HEK293 (cell line): ENCODE measurements at regions not wholly inside any gene's neighbourhood (a gene's known extent, or its start where the extent isn't known, plus 50 kb on each side); places are given as distances from the start of the nearest gene placed in this dataset.

Experiments
- CTCF ChIA-PET: fragments of 350-600 bp; formaldehyde crosslinking; extraction: SDS; loops from one replicate; lab custom pipeline; 2021; ENCODE audit warnings: antibody characterized with exemption; lab: Yijun Ruan, JAX
- POLR2A ChIA-PET: fragments of 300-600 bp; formaldehyde crosslinking; extraction: SDS; loops from one replicate; lab custom pipeline; 2020; ENCODE audit warnings: antibody characterized with exemption, inconsistent platforms; lab: Yijun Ruan, JAX
- H3K27ac ChIP-seq: fragments of 200-500 bp; sonication (Bioruptor generic); 2 replicates; pipeline ENCODE4 v1.5.1; 2014; ENCODE audit warnings: low read depth, low read length, control low read depth, inconsistent platforms; ENCODE audit errors: extremely low read depth
- H3K36me3 ChIP-seq, 2 experiments: fragments of 200-500 bp in 1 of 2; sonication (Bioruptor generic) in 1 of 2; 1 replicate in 1 of 2; 2 replicates in 1 of 2; pipeline ENCODE4 v1.5.1; 2014 to 2017; ENCODE audit warnings: inconsistent platforms in 2 of 2, low read length in 2 of 2; ENCODE audit not compliant: control insufficient read depth in 2 of 2, insufficient read depth in 1 of 2
- H3K4me1 ChIP-seq: fragments of 200-500 bp; sonication (Bioruptor generic); 2 replicates; pipeline ENCODE4 v1.5.1; 2014; ENCODE audit warnings: mild to moderate bottlenecking, low read length, inconsistent platforms; ENCODE audit not compliant: control insufficient read depth, insufficient read depth
- H3K4me3 ChIP-seq: 2 replicates; pipeline ENCODE4 v1.5.1; 2011; ENCODE audit warnings: low read depth, mild to moderate bottlenecking, control low read depth, low read length, moderate library complexity
- H3K9me3 ChIP-seq: fragments of 200-500 bp; sonication (Bioruptor generic); 2 replicates; pipeline ENCODE4 v1.5.1; 2014; ENCODE audit warnings: low read depth, low read length, inconsistent platforms; ENCODE audit not compliant: control insufficient read depth, insufficient read depth
- GFI1B ChIP-seq: fragments of 450-650 bp; formaldehyde crosslinking; IDR thresholded peaks from 2 replicates; pipeline ENCODE4 v1.5.1; 2016; ENCODE audit warnings: missing biosample characterization, missing genetic modification characterization
- GLI4 ChIP-seq: fragments of 450-650 bp; formaldehyde crosslinking; IDR thresholded peaks from 2 replicates; pipeline ENCODE4 v1.5.1; 2016; ENCODE audit warnings: missing biosample characterization, missing genetic modification characterization
- HOXA7 ChIP-seq: sonication (generic); formaldehyde crosslinking; IDR thresholded peaks from 2 replicates; pipeline ENCODE4 v1.8.1; 2022; ENCODE audit warnings: missing genetic modification reagents, borderline replicate concordance
- INSM2 ChIP-seq: fragments of 450-650 bp; formaldehyde crosslinking; IDR thresholded peaks from 2 replicates; pipeline ENCODE4 v1.5.1; 2016; ENCODE audit warnings: missing biosample characterization, missing genetic modification characterization
- MYNN ChIP-seq: fragments of 450-650 bp; formaldehyde crosslinking; IDR thresholded peaks from 2 replicates; pipeline ENCODE4 v1.5.1; 2016; ENCODE audit warnings: missing biosample characterization, missing genetic modification characterization, borderline replicate concordance
- PRDM4 ChIP-seq: fragments of 450-650 bp; formaldehyde crosslinking; IDR thresholded peaks from 2 replicates; pipeline ENCODE4 v1.5.1; 2017; ENCODE audit warnings: missing biosample characterization, missing genetic modification characterization
- PRDM6 ChIP-seq: fragments of 450-650 bp; formaldehyde crosslinking; IDR thresholded peaks from 2 replicates; pipeline ENCODE4 v1.5.1; 2017; ENCODE audit warnings: missing biosample characterization, missing genetic modification characterization
- SCRT2 ChIP-seq: fragments of 450-650 bp; formaldehyde crosslinking; IDR thresholded peaks from 2 replicates; pipeline ENCODE4 v1.5.1; 2016; ENCODE audit warnings: missing biosample characterization, missing genetic modification characterization
- ZBTB49 ChIP-seq: fragments of 450-650 bp; formaldehyde crosslinking; IDR thresholded peaks from 2 replicates; pipeline ENCODE4 v1.5.1; 2016; ENCODE audit warnings: missing biosample characterization, missing genetic modification characterization, low read depth
- ZBTB8A ChIP-seq: fragments of 450-650 bp; formaldehyde crosslinking; IDR thresholded peaks from 2 replicates; pipeline ENCODE4 v1.5.1; 2016; ENCODE audit warnings: missing biosample characterization, missing genetic modification characterization
- ZNF10 ChIP-seq: fragments of 450-650 bp; formaldehyde crosslinking; IDR thresholded peaks from 2 replicates; pipeline ENCODE4 v1.5.1; 2017; ENCODE audit warnings: missing biosample characterization, missing genetic modification characterization
- ZNF112 ChIP-seq: fragments of 450-650 bp; formaldehyde crosslinking; IDR thresholded peaks from 2 replicates; pipeline ENCODE4 v1.5.0; 2017; ENCODE audit warnings: missing biosample characterization, missing genetic modification characterization
- ZNF114 ChIP-seq: fragments of 450-650 bp; formaldehyde crosslinking; IDR thresholded peaks from 2 replicates; pipeline ENCODE4 v1.5.0; 2017; ENCODE audit warnings: missing biosample characterization, missing genetic modification characterization
- ZNF121 ChIP-seq: fragments of 450-650 bp; formaldehyde crosslinking; IDR thresholded peaks from 2 replicates; pipeline ENCODE4 v1.5.1; 2016; ENCODE audit warnings: missing biosample characterization, missing genetic modification characterization
- ZNF146 ChIP-seq: fragments of 450-650 bp; formaldehyde crosslinking; IDR thresholded peaks from 2 replicates; pipeline ENCODE4 v1.5.1; 2016; ENCODE audit warnings: missing biosample characterization, missing genetic modification characterization
- ZNF157 ChIP-seq: fragments of 450-650 bp; formaldehyde crosslinking; IDR thresholded peaks from 2 replicates; pipeline ENCODE4 v1.5.1; 2016; ENCODE audit warnings: missing biosample characterization, missing genetic modification characterization
- ZNF16 ChIP-seq: fragments of 450-650 bp; formaldehyde crosslinking; IDR thresholded peaks from 2 replicates; pipeline ENCODE4 v1.5.1; 2016; ENCODE audit warnings: low read depth, missing biosample characterization, missing genetic modification characterization
- ZNF248 ChIP-seq: fragments of 450-650 bp; formaldehyde crosslinking; IDR thresholded peaks from 2 replicates; pipeline ENCODE4 v1.5.1; 2017; ENCODE audit warnings: missing biosample characterization, missing genetic modification characterization
- ZNF341 ChIP-seq: fragments of 450-650 bp; formaldehyde crosslinking; IDR thresholded peaks from 2 replicates; pipeline ENCODE4; 2016; ENCODE audit warnings: low read depth, missing biosample characterization, missing genetic modification characterization
- ZNF544 ChIP-seq: fragments of 450-650 bp; formaldehyde crosslinking; IDR thresholded peaks from 2 replicates; pipeline ENCODE4 v1.5.0; 2017; ENCODE audit warnings: missing biosample characterization, missing genetic modification characterization
- ZNF548 ChIP-seq: fragments of 450-650 bp; formaldehyde crosslinking; IDR thresholded peaks from 2 replicates; pipeline ENCODE4 v1.5.1; 2016; ENCODE audit warnings: missing biosample characterization, missing genetic modification characterization
- ZNF571 ChIP-seq: fragments of 450-650 bp; formaldehyde crosslinking; IDR thresholded peaks from 2 replicates; pipeline ENCODE4 v1.5.0; 2017; ENCODE audit warnings: missing biosample characterization, missing genetic modification characterization
- ZNF830 ChIP-seq: fragments of 450-650 bp; IDR thresholded peaks from 2 replicates; pipeline ENCODE4 v1.5.0; 2018; ENCODE audit warnings: missing biosample characterization, missing genetic modification characterization, low read depth, mild to moderate bottlenecking, moderate library complexity
- TF ChIP-seq, protein P1 (sequence below): fragments of 450-650 bp; formaldehyde crosslinking; IDR thresholded peaks from 2 replicates; pipeline ENCODE4 v1.5.1; 2016; ENCODE audit warnings: missing biosample characterization, missing genetic modification characterization

GRCh38 chr20:50251992-50252511 is 61.4 kb downstream of the CEBPB start:
- ChIA-PET CTCF (no interaction called here), POLR2A (no interaction called here)
- Histone ChIP-seq H3K4me3 (no peak overlapping the region), H3K4me1 (no peaks in the 10 kb centered on the region), H3K27ac (no peak overlapping the region), H3K9me3 (no peaks in the 10 kb centered on the region), H3K36me3 (no peaks in the 10 kb centered on the region)
- TF ChIP-seq HOXA7 (CRISPR knock-in tag): no peak
- peak; percentile 58; the same call in 1 of the 2 replicates for TF ChIP-seq ZNF341 (tag by site-specific recombination)

- H3K9me3 ChIP-seq: no peaks in the 10 kb centered on the region
- TF ChIP-seq ZNF571 (tag by site-specific recombination) (no peak), SCRT2 (tag by site-specific recombination) (peak; percentile 37; the same call in 1 of the 2 replicates), PRDM4 (tag by site-specific recombination) (no peak), ZNF16 (tag by site-specific recombination) (no peak), ZNF114 (tag by site-specific recombination) (no peak), ZNF157 (tag by site-specific recombination) (no peak)
- H3K27ac ChIP-seq: no peak overlapping the region
- no peak overlapping the region for H3K4me3 ChIP-seq
- H3K4me1 ChIP-seq: no peaks in the 10 kb centered on the region
- POLR2A ChIA-PET: no interaction called here
- CTCF ChIA-PET: no interaction called here
- H3K36me3 ChIP-seq: no peaks in the 10 kb centered on the region
These were observed 62.1 kb downstream of the CEBPB start for GRCh38 chr20:50252701-50253100.

GRCh38 chr20:50253101-50253500 is 62.5 kb downstream of the CEBPB start:
- H3K36me3 ChIP-seq: no peaks in the 10 kb centered on the region
- CTCF ChIA-PET: no interaction called here
- H3K4me3 ChIP-seq: no peak overlapping the region
- no peaks in the 10 kb centered on the region for H3K9me3 ChIP-seq
- no peaks in the 10 kb centered on the region for H3K4me1 ChIP-seq
- H3K27ac ChIP-seq: no peak overlapping the region
- POLR2A ChIA-PET: no interaction called here
- TF ChIP-seq ZNF830 (no peak), ZNF10 (tag by site-specific recombination) (no peak), ZBTB49 (tag by site-specific recombination) (no peak), ZNF121 (tag by site-specific recombination) (no peak), ZNF112 (tag by site-specific recombination) (no peak), ZBTB8A (tag by site-specific recombination) (no peak), MYNN (tag by site-specific recombination) (no peak), ZNF146 (tag by site-specific recombination) (no peak), INSM2 (tag by site-specific recombination) (no peak), ZNF248 (no peak), ZNF548 (tag by site-specific recombination) (no peak), GFI1B (tag by site-specific recombination) (no peak), ZNF544 (tag by site-specific recombination) (no peak), GLI4 (no peak), PRDM6 (no peak)
- TF ChIP-seq, protein P1, sequence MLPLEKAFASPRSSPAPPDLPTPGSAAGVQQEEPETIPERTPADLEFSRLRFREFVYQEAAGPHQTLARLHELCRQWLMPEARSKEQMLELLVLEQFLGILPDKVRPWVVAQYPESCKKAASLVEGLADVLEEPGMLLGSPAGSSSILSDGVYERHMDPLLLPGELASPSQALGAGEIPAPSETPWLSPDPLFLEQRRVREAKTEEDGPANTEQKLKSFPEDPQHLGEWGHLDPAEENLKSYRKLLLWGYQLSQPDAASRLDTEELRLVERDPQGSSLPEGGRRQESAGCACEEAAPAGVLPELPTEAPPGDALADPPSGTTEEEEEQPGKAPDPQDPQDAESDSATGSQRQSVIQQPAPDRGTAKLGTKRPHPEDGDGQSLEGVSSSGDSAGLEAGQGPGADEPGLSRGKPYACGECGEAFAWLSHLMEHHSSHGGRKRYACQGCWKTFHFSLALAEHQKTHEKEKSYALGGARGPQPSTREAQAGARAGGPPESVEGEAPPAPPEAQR: no peak
